Right atrium auricular region (tissue), 2 donors: ENCODE measurements at regions not wholly inside any gene's neighbourhood (a gene's known extent, or its start where the extent isn't known, plus 50 kb on each side); places are given as distances from the start of the nearest gene placed in this dataset.

ENCODE experiments used
- DNase-seq: peaks from one replicate; pipeline ENCODE4 v3.0.0-alpha.2; 2019; ENCODE audit warnings: low spot score
- H3K27ac ChIP-seq, 2 donors: fragments of 200-600 bp; sonication (generic); 1 replicate in 1 of 2; 2 replicates in 1 of 2; pipeline ENCODE4 v1.5.1; 2016 to 2019
- H3K27me3 ChIP-seq, 2 donors: fragments of 200-600 bp; sonication (generic); one replicate each; pipeline versions ENCODE4 v1.5.1 to v1.6.0; 2017 to 2019
- H3K36me3 ChIP-seq: fragments of 200-600 bp; sonication (generic); one replicate; pipeline ENCODE4 v1.5.1; 2016
- H3K4me1 ChIP-seq, 2 donors: fragments of 200-600 bp; sonication (generic); one replicate each; pipeline versions ENCODE4 v1.5.1 to v1.6.0; 2017 to 2019
- H3K4me3 ChIP-seq, 2 donors: fragments of 200-600 bp; sonication (generic); 1 replicate in 1 of 2; 2 replicates in 1 of 2; pipeline ENCODE4 v1.5.1; 2017 to 2019; ENCODE audit warnings: mild to moderate bottlenecking in 1 of 2, moderate library complexity in 1 of 2
- H3K9me3 ChIP-seq, 2 donors: fragments of 200-600 bp; sonication (generic); one replicate each; pipeline ENCODE4 v1.5.1; 2019
- CTCF ChIP-seq, 2 donors: fragments of 200-600 bp; sonication (generic); IDR thresholded peaks; one replicate each; pipeline ENCODE4 v1.5.1; 2019; ENCODE audit warnings: antibody characterized with exemption in 2 of 2

DNA sequence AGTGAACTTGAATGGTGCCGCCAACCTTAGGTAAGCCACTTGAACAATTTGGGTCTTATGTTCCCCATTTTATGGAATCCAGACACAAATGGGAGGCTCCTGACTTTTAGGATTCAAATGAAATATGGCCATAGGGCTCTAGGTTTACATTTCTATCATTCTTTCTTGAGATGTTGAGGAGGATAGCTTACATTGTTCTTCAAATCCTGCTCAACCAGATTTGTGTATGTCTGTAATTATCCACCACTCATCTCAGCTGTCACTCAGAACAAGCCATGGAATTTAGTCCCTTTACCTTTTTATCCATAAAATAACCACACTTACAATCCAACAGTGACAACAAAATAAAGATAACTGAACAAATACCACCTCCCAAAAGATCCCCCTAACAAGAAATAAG is 682.9 kb upstream of the PTBP2 start:
- Histone ChIP-seq H3K9me3 (no peaks in the 10 kb centered on the region), H3K27ac (no peak overlapping the region), H3K27me3 (no peaks in the 10 kb centered on the region), H3K36me3 (no peaks in the 10 kb centered on the region), H3K4me1 (no peaks in the 10 kb centered on the region), H3K4me3 (no peak overlapping the region)
- no peak for TF ChIP-seq CTCF (IDR thresholded peaks at IDR 0.05)
- no peak for DNase-seq

DNA sequence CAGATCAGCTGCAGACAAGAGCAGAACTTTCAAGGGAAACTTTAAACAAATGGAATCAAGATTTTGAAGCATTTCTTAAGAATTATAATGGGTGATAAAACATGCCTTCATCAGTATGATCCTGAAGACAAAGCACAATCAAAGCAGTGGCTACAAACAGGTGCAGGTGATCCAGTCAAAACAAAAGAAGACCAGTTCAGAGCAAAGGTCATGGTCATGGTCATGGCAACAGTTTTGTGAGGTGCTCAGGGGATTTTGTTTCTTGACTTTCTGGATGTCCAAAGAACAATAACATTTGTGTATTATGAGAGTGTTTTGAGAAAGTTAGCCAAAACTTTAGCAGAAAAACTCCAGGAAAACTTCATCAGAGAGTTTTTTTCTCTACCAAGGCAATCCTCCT is 681.7 kb upstream of the PTBP2 start:
- Histone ChIP-seq H3K27me3 (no peaks in the 10 kb centered on the region), H3K36me3 (no peaks in the 10 kb centered on the region), H3K27ac (no peak overlapping the region), H3K4me3 (no peak overlapping the region), H3K4me1 (no peaks in the 10 kb centered on the region), H3K9me3 (no peaks in the 10 kb centered on the region)
- TF ChIP-seq CTCF (IDR thresholded peaks at IDR 0.05) = no peak
- DNase-seq = no peak

- TF ChIP-seq CTCF (IDR thresholded peaks at IDR 0.05) = no peak
- Histone ChIP-seq H3K4me1 (no peaks in the 10 kb centered on the region), H3K36me3 (no peaks in the 10 kb centered on the region), H3K9me3 (no peaks in the 10 kb centered on the region), H3K27ac (no peak overlapping the region), H3K4me3 (no peak overlapping the region), H3K27me3 (no peaks in the 10 kb centered on the region)
- DNase-seq = no peak
These were observed 680.1 kb upstream of the PTBP2 start for GRCh38 chr1:96041470-96041869.

- Histone ChIP-seq H3K27me3 (no peaks in the 10 kb centered on the region), H3K4me3 (no peak overlapping the region), H3K4me1 (no peaks in the 10 kb centered on the region), H3K27ac (no peak overlapping the region), H3K9me3 (no peaks in the 10 kb centered on the region), H3K36me3 (no peaks in the 10 kb centered on the region)
- no peak for TF ChIP-seq CTCF (IDR thresholded peaks at IDR 0.05)
- no peak for DNase-seq
These were observed 672.9 kb upstream of the PTBP2 start for GRCh38 chr1:96048572-96049212.

- no peaks in the 10 kb centered on the region for H3K9me3 ChIP-seq
- no peak for DNase-seq
- no peak overlapping the region for H3K27ac ChIP-seq
- H3K36me3 ChIP-seq = no peaks in the 10 kb centered on the region
- no peak overlapping the region for H3K4me3 ChIP-seq
- no peak for TF ChIP-seq CTCF (IDR thresholded peaks at IDR 0.05)
- H3K4me1 ChIP-seq = no peaks in the 10 kb centered on the region
- H3K27me3 ChIP-seq = no peaks in the 10 kb centered on the region
These were observed 671.7 kb upstream of the PTBP2 start for GRCh38 chr1:96049759-96050409.

GRCh38 chr1:96059276-96059675 is 662.3 kb upstream of the PTBP2 start:
- Histone ChIP-seq H3K9me3 (no peaks in the 10 kb centered on the region), H3K4me1 (no peaks in the 10 kb centered on the region), H3K4me3 (no peak overlapping the region), H3K27me3 (no peaks in the 10 kb centered on the region), H3K36me3 (no peaks in the 10 kb centered on the region), H3K27ac (no peak overlapping the region)
- no peak for DNase-seq
- TF ChIP-seq CTCF (IDR thresholded peaks at IDR 0.05) = no peak
